ENCODE measurements at regions not wholly inside any gene's neighbourhood (a gene's known extent, or its start where the extent isn't known, plus 50 kb on each side); places are given as distances from the start of the nearest gene placed in this dataset.

DNA sequence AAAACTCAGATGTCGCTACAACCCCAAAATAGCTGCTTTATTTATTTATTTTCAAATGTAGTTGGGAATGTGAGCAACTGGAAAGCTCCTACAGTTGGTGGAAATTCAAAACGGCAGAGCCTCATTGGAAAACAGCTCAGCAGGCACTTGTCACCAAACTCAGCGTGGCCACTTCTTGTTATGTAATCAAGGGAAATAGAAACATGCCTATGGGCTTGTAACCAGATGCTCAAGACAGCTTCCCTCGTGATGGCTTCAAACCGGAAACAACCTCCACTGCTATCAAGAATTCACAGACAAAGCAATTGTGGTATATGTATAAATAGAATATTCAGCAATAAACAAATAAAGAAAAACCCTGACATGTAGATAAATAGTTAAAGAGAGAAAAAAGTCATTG lies 627.8 kb upstream of the SLC10A2 start:
- Histone ChIP-seq H4K20me1 (ENCODE audit: insufficient read depth, low read length) (no peaks in the 10 kb centered on the region), H2AFZ (ENCODE audit: low read length) (no peak overlapping the region), H3K79me2 (ENCODE audit: insufficient read depth, low read depth, low read length) (no peaks in the 10 kb centered on the region), H3K36me3 (ENCODE audit: insufficient read depth, low read length) (no peaks in the 10 kb centered on the region), H3K4me1 (ENCODE audit: insufficient read depth, low read length, poor library complexity, severe bottlenecking) (no peaks in the 10 kb centered on the region), H3K4me2 (ENCODE audit: low read length) (no peak overlapping the region), H3K9me2 (ENCODE audit: insufficient read depth, low read length) (no peaks in the 10 kb centered on the region), H3K4me3 (ENCODE audit: low read depth, low read length, poor library complexity, severe bottlenecking) (no peak overlapping the region), H3K9me3 (ENCODE audit: low read length) (no peaks in the 10 kb centered on the region), H3K27ac (ENCODE audit: low read depth, low read length, poor library complexity, severe bottlenecking) (no peak overlapping the region)
- ChIA-PET CTCF (ENCODE audit: unreplicated experiment) (no interaction called here), POLR2A (interaction anchor here (1.0 kb wide), 1 partner anchor 33 kb away, joined by 3 read pairs; no protein-coding TSS in a partner anchor)
- no peak for DNase-seq (ENCODE audit: low spot score)
- BruUV-seq (replicated peaks): no TSS peak
- TF ChIP-seq, protein P1, sequence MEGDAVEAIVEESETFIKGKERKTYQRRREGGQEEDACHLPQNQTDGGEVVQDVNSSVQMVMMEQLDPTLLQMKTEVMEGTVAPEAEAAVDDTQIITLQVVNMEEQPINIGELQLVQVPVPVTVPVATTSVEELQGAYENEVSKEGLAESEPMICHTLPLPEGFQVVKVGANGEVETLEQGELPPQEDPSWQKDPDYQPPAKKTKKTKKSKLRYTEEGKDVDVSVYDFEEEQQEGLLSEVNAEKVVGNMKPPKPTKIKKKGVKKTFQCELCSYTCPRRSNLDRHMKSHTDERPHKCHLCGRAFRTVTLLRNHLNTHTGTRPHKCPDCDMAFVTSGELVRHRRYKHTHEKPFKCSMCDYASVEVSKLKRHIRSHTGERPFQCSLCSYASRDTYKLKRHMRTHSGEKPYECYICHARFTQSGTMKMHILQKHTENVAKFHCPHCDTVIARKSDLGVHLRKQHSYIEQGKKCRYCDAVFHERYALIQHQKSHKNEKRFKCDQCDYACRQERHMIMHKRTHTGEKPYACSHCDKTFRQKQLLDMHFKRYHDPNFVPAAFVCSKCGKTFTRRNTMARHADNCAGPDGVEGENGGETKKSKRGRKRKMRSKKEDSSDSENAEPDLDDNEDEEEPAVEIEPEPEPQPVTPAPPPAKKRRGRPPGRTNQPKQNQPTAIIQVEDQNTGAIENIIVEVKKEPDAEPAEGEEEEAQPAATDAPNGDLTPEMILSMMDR (conservative IDR thresholded peaks at IDR 0.05; ENCODE audit: low read length): no peak
- intact Hi-C loops (cut with micrococcal nuclease; ENCODE audit: unreplicated experiment): no loop called here

DNA sequence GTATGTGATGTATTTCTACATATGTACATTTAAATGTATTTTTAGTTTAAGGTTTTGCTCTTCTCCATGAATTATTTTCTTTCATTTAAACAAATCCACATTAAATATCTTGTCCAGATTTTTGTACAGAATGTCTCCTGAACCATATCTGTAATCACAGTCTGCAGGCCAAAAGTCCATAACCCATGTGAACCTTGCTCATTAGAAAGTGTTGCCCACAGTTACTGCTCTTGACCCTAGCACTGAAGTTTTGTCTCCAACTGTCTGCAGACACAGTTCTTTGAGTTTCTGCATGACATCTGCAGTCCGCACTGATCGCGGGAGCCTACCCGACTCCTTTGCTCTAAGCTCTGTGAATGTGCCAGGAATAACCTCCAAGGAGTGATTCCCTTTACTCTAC lies 626.2 kb upstream of the SLC10A2 start:
- no peak for TF ChIP-seq EZH2phosphoT487 (IDR thresholded peaks at IDR 0.05; ENCODE audit: borderline replicate concordance, low read depth, low read length)
- TF ChIP-seq, protein P1 (conservative IDR thresholded peaks at IDR 0.05; ENCODE audit: low read length): no peak
- Histone ChIP-seq H3K79me2 (ENCODE audit: insufficient read depth, low read depth, low read length) (no peaks in the 10 kb centered on the region), H4K20me1 (ENCODE audit: insufficient read depth, low read length) (no peaks in the 10 kb centered on the region), H3K4me3 (ENCODE audit: low read depth, low read length, poor library complexity, severe bottlenecking) (no peak overlapping the region), H3K36me3 (ENCODE audit: insufficient read depth, low read length) (no peaks in the 10 kb centered on the region), H2AFZ (ENCODE audit: low read length) (no peak overlapping the region), H3K9me3 (ENCODE audit: low read length) (no peaks in the 10 kb centered on the region), H3K27ac (ENCODE audit: low read depth, low read length, poor library complexity, severe bottlenecking) (no peak overlapping the region), H3K4me1 (ENCODE audit: insufficient read depth, low read length, poor library complexity, severe bottlenecking) (no peaks in the 10 kb centered on the region), H3K4me2 (ENCODE audit: low read length) (no peak overlapping the region), H3K9me2 (ENCODE audit: insufficient read depth, low read length) (no peaks in the 10 kb centered on the region)
- intact Hi-C loops (cut with micrococcal nuclease; ENCODE audit: unreplicated experiment): no loop called here
- BruUV-seq (replicated peaks): no TSS peak
- ChIA-PET CTCF (ENCODE audit: unreplicated experiment) (no interaction called here), POLR2A (interaction anchor here (0.7 to 1.2 kb wide), 3 partner anchors 73 to 1177 kb away, joined by 3 read pairs; no protein-coding TSS in a partner anchor)
- DNase-seq (ENCODE audit: low spot score): no peak

DNA sequence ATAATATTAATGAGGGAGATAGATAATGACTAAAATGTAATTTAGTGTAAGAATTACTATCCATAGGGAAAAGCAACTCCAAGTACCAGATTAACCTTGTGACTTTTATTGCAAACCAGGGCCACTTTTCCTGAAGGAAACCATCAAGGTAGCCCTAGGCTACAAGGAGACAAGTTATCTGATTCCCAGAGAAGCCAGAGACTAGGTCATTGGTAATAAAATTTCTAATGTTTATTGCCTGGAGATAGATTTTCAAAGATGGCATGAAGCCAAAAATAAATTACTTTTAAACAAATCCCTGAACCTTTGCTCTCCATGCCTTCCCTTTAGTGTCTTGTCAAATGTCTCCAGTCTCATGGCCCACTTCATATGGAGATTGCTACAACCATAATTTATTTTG lies 610.1 kb upstream of the SLC10A2 start:
- TF ChIP-seq EZH2phosphoT487 (IDR thresholded peaks at IDR 0.05; ENCODE audit: borderline replicate concordance, low read depth, low read length): no peak
- TF ChIP-seq, protein P1 (conservative IDR thresholded peaks at IDR 0.05; ENCODE audit: low read length): no peak
- no peak for DNase-seq (ENCODE audit: low spot score)
- ChIA-PET CTCF (ENCODE audit: unreplicated experiment) (no interaction called here), POLR2A (no interaction called here)
- no peaks in the 10 kb centered on the region for H3K9me2 ChIP-seq (ENCODE audit: insufficient read depth, low read length)
- H3K79me2 ChIP-seq (ENCODE audit: insufficient read depth, low read depth, low read length): no peaks in the 10 kb centered on the region
- no peaks in the 10 kb centered on the region for H3K9me3 ChIP-seq (ENCODE audit: low read length)
- no peak overlapping the region for H3K4me3 ChIP-seq (ENCODE audit: low read depth, low read length, poor library complexity, severe bottlenecking)
- H3K27ac ChIP-seq (ENCODE audit: low read depth, low read length, poor library complexity, severe bottlenecking): no peak overlapping the region
- BruUV-seq (replicated peaks): no TSS peak
- intact Hi-C loops (cut with micrococcal nuclease; ENCODE audit: unreplicated experiment): no loop called here
- no peaks in the 10 kb centered on the region for H3K36me3 ChIP-seq (ENCODE audit: insufficient read depth, low read length)
- no peak overlapping the region for H2AFZ ChIP-seq (ENCODE audit: low read length)
- H4K20me1 ChIP-seq (ENCODE audit: insufficient read depth, low read length): no peaks in the 10 kb centered on the region
- no peak overlapping the region for H3K4me2 ChIP-seq (ENCODE audit: low read length)
- no peaks in the 10 kb centered on the region for H3K4me1 ChIP-seq (ENCODE audit: insufficient read depth, low read length, poor library complexity, severe bottlenecking)

Data from OCI-LY7 (cell line).